WTC11 (cell line): ENCODE measurements at regions not wholly inside any gene's neighbourhood (a gene's known extent, or its start where the extent isn't known, plus 50 kb on each side); places are given as distances from the start of the nearest gene placed in this dataset.

Source experiments
- ATAC-seq: fragments of 200-7000 bp; cut with Tn5 transposase; 2 replicates; pipeline ENCODE4 v1.10.0; 2021; ENCODE audit warnings: mild to moderate bottlenecking, moderate library complexity
- CTCF ChIA-PET: fragments of 300-600 bp; sonication (Branson Sonifier 250); formaldehyde crosslinking; loops from one replicate; lab custom pipeline; 2021; ENCODE audit warnings: antibody characterized with exemption; lab: Charles Lee
- POLR2A ChIA-PET: fragments of 350-600 bp; sonication (Branson Sonifier 250); formaldehyde crosslinking; loops from one replicate; lab custom pipeline; 2021; ENCODE audit warnings: antibody characterized with exemption; lab: Charles Lee
- DNase-seq: peaks from one replicate; pipeline ENCODE4 v3.0.0; 2021; ENCODE audit warnings: low spot score
- H3K27ac Mint-ChIP-seq: 2 replicates; pipeline ENCODE4 v1.8.0; 2021; ENCODE audit warnings: mixed read lengths
- H3K27me3 Mint-ChIP-seq: 2 replicates; pipeline ENCODE4 v1.8.0; 2021; ENCODE audit warnings: low read depth, mild to moderate bottlenecking, moderate library complexity, mixed read lengths
- H3K36me3 Mint-ChIP-seq: 2 replicates; pipeline ENCODE4 v1.8.0; 2021; ENCODE audit warnings: mixed read lengths
- H3K4me1 Mint-ChIP-seq: 2 replicates; pipeline ENCODE4 v1.8.0; 2022; ENCODE audit warnings: mixed read lengths
- H3K4me3 Mint-ChIP-seq: 2 replicates; pipeline ENCODE4 v1.8.0; 2021; ENCODE audit warnings: mild to moderate bottlenecking, moderate library complexity, mixed read lengths
- H3K9me3 Mint-ChIP-seq: 2 replicates; pipeline ENCODE4 v1.8.0; 2021; ENCODE audit warnings: mixed read lengths
- CTCF ChIP-seq: fragments of 200-600 bp; IDR thresholded peaks from 2 replicates; pipeline ENCODE4 v1.8.0; 2022; ENCODE audit warnings: antibody characterized with exemption
- ELF4 ChIP-seq: sonication (generic); formaldehyde crosslinking; IDR thresholded peaks from 2 replicates; pipeline ENCODE4 v1.8.1; 2022; ENCODE audit warnings: low read depth, mild to moderate bottlenecking, moderate library complexity, missing genetic modification reagents
- EMX1 ChIP-seq: fragments of 250-450 bp; sonication (Bioruptor Pico); IDR thresholded peaks from 2 replicates; pipeline ENCODE4 v1.8.0; 2021; ENCODE audit warnings: mild to moderate bottlenecking
- MYBL2 ChIP-seq: sonication (generic); formaldehyde crosslinking; IDR thresholded peaks from 2 replicates; pipeline ENCODE4 v1.8.1; 2023; ENCODE audit warnings: mild to moderate bottlenecking, moderate library complexity, missing genetic modification reagents
- NFE2L1 ChIP-seq: sonication (generic); formaldehyde crosslinking; IDR thresholded peaks from 2 replicates; pipeline ENCODE4 v1.8.1; 2023; ENCODE audit warnings: missing genetic modification reagents
- TEAD1 ChIP-seq: sonication (generic); formaldehyde crosslinking; IDR thresholded peaks from 2 replicates; pipeline ENCODE4 v1.8.0; 2022; ENCODE audit warnings: mild to moderate bottlenecking, missing genetic modification reagents
- USF1 ChIP-seq: sonication (generic); formaldehyde crosslinking; IDR thresholded peaks from 2 replicates; pipeline ENCODE4 v1.8.0; 2022; ENCODE audit warnings: mild to moderate bottlenecking, missing genetic modification reagents
- ZNF263 ChIP-seq: sonication (generic); formaldehyde crosslinking; IDR thresholded peaks from 2 replicates; pipeline ENCODE4 v1.8.1; 2022; ENCODE audit warnings: low read depth, mild to moderate bottlenecking, moderate library complexity, missing genetic modification reagents
- ZNF423 ChIP-seq: fragments of 250-450 bp; sonication (Bioruptor Pico); IDR thresholded peaks from 2 replicates; pipeline ENCODE4 v2.1.2; 2022; ENCODE audit warnings: mild to moderate bottlenecking, moderate library complexity
- ZNF425 ChIP-seq: fragments of 250-450 bp; sonication (Bioruptor Pico); conservative IDR thresholded peaks from 2 replicates; pipeline ENCODE4 v1.9.0; 2021; ENCODE audit warnings: mild to moderate bottlenecking
- TF ChIP-seq, protein P1 (sequence below): sonication (generic); formaldehyde crosslinking; IDR thresholded peaks from 2 replicates; pipeline ENCODE4 v1.8.1; 2023; ENCODE audit warnings: mild to moderate bottlenecking, missing genetic modification reagents, moderate library complexity

- ChIA-PET POLR2A (no interaction called here), CTCF (no interaction called here)
- Mint-ChIP-seq H3K27me3 (peaks cover 49% of the 10 kb centered on the region), H3K4me3 (no peak overlapping the region), H3K36me3 (no peaks in the 10 kb centered on the region), H3K27ac (no peak overlapping the region), H3K4me1 (peaks cover 15% of the 10 kb centered on the region), H3K9me3 (no peaks in the 10 kb centered on the region)
- DNase-seq (no peak), ATAC-seq (no peak)
- TF ChIP-seq ELF4 (CRISPR knock-in tag), result no peak
- TF ChIP-seq CTCF, result peak; percentile 36; the same call in 1 of the 2 replicates
These were observed 85.5 kb upstream of the PRKG1 start for GRCh38 chr10:50988792-50989191.

DNA sequence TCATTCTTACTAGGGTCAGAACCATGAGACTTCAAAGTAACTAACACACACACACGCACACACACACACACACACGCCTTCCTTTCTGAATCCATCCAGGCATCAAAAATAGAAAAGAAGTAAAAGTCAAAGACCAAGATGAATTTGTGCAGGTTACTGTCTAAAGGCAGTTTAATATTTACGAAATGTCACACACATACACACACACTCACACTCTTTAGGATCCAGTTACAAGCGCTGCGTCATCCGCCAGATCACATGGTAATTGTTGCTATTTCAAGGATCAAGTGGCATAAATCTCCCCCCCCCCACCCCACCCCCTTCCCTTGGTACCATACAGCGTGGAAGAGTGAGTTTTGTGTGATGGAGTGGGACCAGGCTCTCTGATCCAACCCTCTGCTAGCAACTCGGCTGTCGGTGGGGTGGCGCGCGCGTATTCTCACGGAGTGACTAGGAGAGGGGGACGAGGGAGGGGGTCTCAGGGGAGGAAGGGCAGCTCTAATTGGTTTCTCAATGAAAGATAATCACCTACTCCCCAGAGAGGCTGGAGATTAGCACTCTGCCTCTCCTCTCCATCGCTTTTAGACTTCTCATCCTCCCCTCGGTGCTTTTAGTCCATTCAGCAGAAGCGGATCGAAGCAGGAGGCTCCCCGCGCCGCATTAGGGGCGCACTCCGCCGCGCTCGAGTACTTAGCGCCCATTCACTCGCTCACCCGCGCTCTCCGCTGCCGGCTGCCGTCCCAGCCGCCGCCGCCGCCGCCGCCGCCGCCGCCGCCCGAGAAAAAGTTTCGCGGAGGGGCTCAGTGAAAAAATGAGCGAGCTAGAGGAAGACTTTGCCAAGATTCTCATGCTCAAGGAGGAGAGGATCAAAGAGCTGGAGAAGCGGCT is 83.5 kb upstream of the PRKG1 start:
- H3K4me3 Mint-ChIP-seq, result peak overlapping the region; percentile 80
- peaks cover 20% of the 10 kb centered on the region for H3K4me1 Mint-ChIP-seq
- peak; percentile 40 for ATAC-seq
- H3K9me3 Mint-ChIP-seq, result no peaks in the 10 kb centered on the region
- 0 out of 2 replicates have a peak, but pooled peaks have one; percentile 16 for TF ChIP-seq NFE2L1 (CRISPR knock-in tag)
- TF ChIP-seq TEAD1, result no peak
- TF ChIP-seq ZNF263 (CRISPR knock-in tag), result peak; percentile 50; the same call in 1 of the 2 replicates
- H3K27ac Mint-ChIP-seq, result no peak overlapping the region
- ChIA-PET POLR2A (no interaction called here), CTCF (interaction anchor here (1.4 kb wide), 1 partner anchor 1013 kb away, joined by 6 read pairs; no protein-coding TSS in a partner anchor)
- peak; percentile 34 for DNase-seq
- H3K27me3 Mint-ChIP-seq, result peaks cover 51% of the 10 kb centered on the region
- no peaks in the 10 kb centered on the region for H3K36me3 Mint-ChIP-seq

GRCh38 chr10:50991456-50992355 is 82.6 kb upstream of the PRKG1 start:
- TF ChIP-seq, protein P1, sequence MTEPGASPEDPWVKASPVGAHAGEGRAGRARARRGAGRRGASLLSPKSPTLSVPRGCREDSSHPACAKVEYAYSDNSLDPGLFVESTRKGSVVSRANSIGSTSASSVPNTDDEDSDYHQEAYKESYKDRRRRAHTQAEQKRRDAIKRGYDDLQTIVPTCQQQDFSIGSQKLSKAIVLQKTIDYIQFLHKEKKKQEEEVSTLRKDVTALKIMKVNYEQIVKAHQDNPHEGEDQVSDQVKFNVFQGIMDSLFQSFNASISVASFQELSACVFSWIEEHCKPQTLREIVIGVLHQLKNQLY, result no peak
- TF ChIP-seq ZNF425 (no peak), EMX1 (CRISPR knock-in tag) (no peak), ZNF423 (CRISPR knock-in tag) (peak; percentile 48), MYBL2 (CRISPR knock-in tag) (no peak), USF1 (peak; percentile 31; the same call in 1 of the 2 replicates)
- DNase-seq, result peak; percentile 38
- Mint-ChIP-seq H3K27ac (no peak overlapping the region), H3K27me3 (peaks cover 51% of the 10 kb centered on the region), H3K36me3 (no peaks in the 10 kb centered on the region), H3K9me3 (no peaks in the 10 kb centered on the region), H3K4me1 (peaks cover 20% of the 10 kb centered on the region), H3K4me3 (peak overlapping the region; percentile 80)
- ChIA-PET CTCF (interaction anchor here (0.5 to 2.2 kb wide), 6 partner anchors 40 to 1012 kb away, joined by 3 to 7 read pairs (median 3); partner anchors contain the start of gene PRKG1), POLR2A (interaction anchor here (0.5 kb wide), 1 partner anchor 1166 kb away, joined by 3 read pairs; no protein-coding TSS in a partner anchor)
- ATAC-seq, result peak; percentile 32
